ENCODE measurements at regions not wholly inside any gene's neighbourhood (a gene's known extent, or its start where the extent isn't known, plus 50 kb on each side); places are given as distances from the start of the nearest gene placed in this dataset.

DNA sequence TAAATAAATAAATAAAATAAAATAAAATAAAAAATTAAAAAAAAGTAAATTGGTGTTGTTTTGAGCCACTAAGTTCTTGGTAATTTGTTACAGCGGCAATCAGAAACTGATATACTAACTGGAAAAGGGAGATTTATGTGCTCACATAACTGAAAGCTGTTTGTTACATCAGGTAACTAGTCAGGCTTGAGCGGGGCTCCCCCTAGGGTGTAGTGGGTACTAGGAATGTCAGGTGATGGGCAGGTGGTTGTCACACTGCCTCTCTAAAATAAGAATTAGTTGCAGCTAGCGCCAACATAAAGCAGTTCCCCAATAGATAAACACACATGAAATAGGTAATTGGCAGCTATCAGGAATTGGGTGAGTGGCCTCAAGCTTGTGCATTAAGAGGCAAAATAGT lies 1336.9 kb downstream of the XPNPEP1 start:
- POLR2A ChIA-PET (ENCODE audit: unreplicated experiment) = no interaction called here
- H3K79me2 ChIP-seq (ENCODE audit: low read depth) = no peaks in the 10 kb centered on the region
- H3K27ac ChIP-seq = no peak overlapping the region
- TF ChIP-seq, protein P1, sequence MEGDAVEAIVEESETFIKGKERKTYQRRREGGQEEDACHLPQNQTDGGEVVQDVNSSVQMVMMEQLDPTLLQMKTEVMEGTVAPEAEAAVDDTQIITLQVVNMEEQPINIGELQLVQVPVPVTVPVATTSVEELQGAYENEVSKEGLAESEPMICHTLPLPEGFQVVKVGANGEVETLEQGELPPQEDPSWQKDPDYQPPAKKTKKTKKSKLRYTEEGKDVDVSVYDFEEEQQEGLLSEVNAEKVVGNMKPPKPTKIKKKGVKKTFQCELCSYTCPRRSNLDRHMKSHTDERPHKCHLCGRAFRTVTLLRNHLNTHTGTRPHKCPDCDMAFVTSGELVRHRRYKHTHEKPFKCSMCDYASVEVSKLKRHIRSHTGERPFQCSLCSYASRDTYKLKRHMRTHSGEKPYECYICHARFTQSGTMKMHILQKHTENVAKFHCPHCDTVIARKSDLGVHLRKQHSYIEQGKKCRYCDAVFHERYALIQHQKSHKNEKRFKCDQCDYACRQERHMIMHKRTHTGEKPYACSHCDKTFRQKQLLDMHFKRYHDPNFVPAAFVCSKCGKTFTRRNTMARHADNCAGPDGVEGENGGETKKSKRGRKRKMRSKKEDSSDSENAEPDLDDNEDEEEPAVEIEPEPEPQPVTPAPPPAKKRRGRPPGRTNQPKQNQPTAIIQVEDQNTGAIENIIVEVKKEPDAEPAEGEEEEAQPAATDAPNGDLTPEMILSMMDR (conservative IDR thresholded peaks at IDR 0.05) = no peak
- TF ChIP-seq EZH2 (IDR thresholded peaks at IDR 0.05; ENCODE audit: low read depth) = no peak
- H4K20me1 ChIP-seq (ENCODE audit: insufficient read depth) = no peaks in the 10 kb centered on the region
- no TSS peak for BruUV-seq (replicated peaks)
- no peak overlapping the region for H3K4me3 ChIP-seq
- H3K9me2 ChIP-seq (ENCODE audit: insufficient read depth) = no peaks in the 10 kb centered on the region
- CTCF ChIA-PET = no interaction called here
- no peaks in the 10 kb centered on the region for H3K27me3 ChIP-seq (ENCODE audit: insufficient read depth, low read depth)
- DNase-seq = no peak
- no peaks in the 10 kb centered on the region for H3K36me3 ChIP-seq (ENCODE audit: low read depth)
- H3K4me2 ChIP-seq = no peak overlapping the region
- no peak overlapping the region for H2AFZ ChIP-seq
- no peaks in the 10 kb centered on the region for H3K4me1 ChIP-seq (replicated peaks; ENCODE audit: insufficient read depth)
- intact Hi-C loops (cut with micrococcal nuclease; ENCODE audit: unreplicated experiment) = no loop called here
- H3K9me3 ChIP-seq (ENCODE audit: insufficient read depth, low read depth) = no peaks in the 10 kb centered on the region
- H3F3A ChIP-seq (ENCODE audit: insufficient read depth, low read depth) = no peaks in the 10 kb centered on the region

GRCh38 chr10:108583877-108584276 lies 1339.4 kb downstream of the XPNPEP1 start:
- intact Hi-C loops (cut with micrococcal nuclease; ENCODE audit: unreplicated experiment) = no loop called here
- Histone ChIP-seq H3K9me3 (ENCODE audit: insufficient read depth, low read depth) (no peaks in the 10 kb centered on the region), H3K79me2 (ENCODE audit: low read depth) (no peaks in the 10 kb centered on the region), H3K4me1 (replicated peaks; ENCODE audit: insufficient read depth) (no peaks in the 10 kb centered on the region), H4K20me1 (ENCODE audit: insufficient read depth) (no peaks in the 10 kb centered on the region), H3K9me2 (ENCODE audit: insufficient read depth) (no peaks in the 10 kb centered on the region), H3K36me3 (ENCODE audit: low read depth) (no peaks in the 10 kb centered on the region), H3K4me3 (no peak overlapping the region), H3K4me2 (no peak overlapping the region), H3F3A (ENCODE audit: insufficient read depth, low read depth) (no peaks in the 10 kb centered on the region), H3K27me3 (ENCODE audit: insufficient read depth, low read depth) (no peaks in the 10 kb centered on the region), H2AFZ (no peak overlapping the region), H3K27ac (no peak overlapping the region)
- BruUV-seq (replicated peaks) = no TSS peak
- ChIA-PET POLR2A (ENCODE audit: unreplicated experiment) (no interaction called here), CTCF (no interaction called here)
- no peak for DNase-seq
- TF ChIP-seq EZH2 (IDR thresholded peaks at IDR 0.05; ENCODE audit: low read depth) = no peak
- TF ChIP-seq, protein P1 (conservative IDR thresholded peaks at IDR 0.05) = no peak

DNA sequence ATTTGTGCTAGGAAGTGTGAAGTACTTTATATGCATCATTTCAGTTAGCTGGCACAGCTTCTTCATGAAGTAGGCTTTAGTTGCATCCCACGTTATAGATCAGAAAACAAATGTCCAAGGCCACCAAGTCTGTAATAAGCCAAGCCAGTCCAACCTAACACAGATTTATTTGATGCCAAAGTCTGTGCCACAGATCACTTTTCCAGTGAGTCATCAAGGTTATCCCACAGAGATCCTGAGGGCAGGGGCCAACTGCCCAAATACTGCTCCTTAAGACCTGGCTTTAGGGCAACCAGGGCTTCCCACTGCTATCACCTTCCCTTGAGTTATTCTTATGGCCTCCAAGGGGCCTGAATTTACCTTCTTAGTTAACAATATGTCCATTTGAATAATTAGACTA lies 1340.4 kb downstream of the XPNPEP1 start:
- H4K20me1 ChIP-seq (ENCODE audit: insufficient read depth) = no peaks in the 10 kb centered on the region
- no peak for TF ChIP-seq EZH2 (IDR thresholded peaks at IDR 0.05; ENCODE audit: low read depth)
- TF ChIP-seq, protein P1 (conservative IDR thresholded peaks at IDR 0.05) = no peak
- ChIA-PET CTCF (no interaction called here), POLR2A (ENCODE audit: unreplicated experiment) (no interaction called here)
- no peak overlapping the region for H3K4me3 ChIP-seq
- no peaks in the 10 kb centered on the region for H3K4me1 ChIP-seq (replicated peaks; ENCODE audit: insufficient read depth)
- intact Hi-C loops (cut with micrococcal nuclease; ENCODE audit: unreplicated experiment) = no loop called here
- H3K9me2 ChIP-seq (ENCODE audit: insufficient read depth) = no peaks in the 10 kb centered on the region
- BruUV-seq (replicated peaks) = no TSS peak
- no peaks in the 10 kb centered on the region for H3K79me2 ChIP-seq (ENCODE audit: low read depth)
- no peaks in the 10 kb centered on the region for H3K36me3 ChIP-seq (ENCODE audit: low read depth)
- H3K4me2 ChIP-seq = no peak overlapping the region
- H3K27me3 ChIP-seq (ENCODE audit: insufficient read depth, low read depth) = no peaks in the 10 kb centered on the region
- no peak overlapping the region for H3K27ac ChIP-seq
- no peak for DNase-seq
- H3F3A ChIP-seq (ENCODE audit: insufficient read depth, low read depth) = no peaks in the 10 kb centered on the region
- H2AFZ ChIP-seq = no peak overlapping the region
- H3K9me3 ChIP-seq (ENCODE audit: insufficient read depth, low read depth) = no peaks in the 10 kb centered on the region

Measured in PC-9 (cell line).